ENCODE measurements at regions not wholly inside any gene's neighbourhood (a gene's known extent, or its start where the extent isn't known, plus 50 kb on each side); places are given as distances from the start of the nearest gene placed in this dataset.
A peak's percentile ranks its signal among the peaks of the same experiment; 100 is the strongest.

GRCh38 chr6:137699031-137699683 lies 167.9 kb upstream of the TNFAIP3 start:
- no peaks in the 10 kb centered on the region for H3K36me3 ChIP-seq (replicated peaks; ENCODE audit: insufficient read depth, low read length)
- H3K27ac ChIP-seq (ENCODE audit: low read length), result peak overlapping the region; percentile 67
- DNase-seq, result no peak
- H3K4me1 ChIP-seq (ENCODE audit: low read length), result peaks cover 26% of the 10 kb centered on the region
- no peak for TF ChIP-seq EZH2 (optimal IDR thresholded peaks at IDR 0.05; ENCODE audit: low read depth, low read length)
- TF ChIP-seq EZH2phosphoT487 (IDR thresholded peaks at IDR 0.05; ENCODE audit: low read length), result no peak
- TF ChIP-seq, protein P1, sequence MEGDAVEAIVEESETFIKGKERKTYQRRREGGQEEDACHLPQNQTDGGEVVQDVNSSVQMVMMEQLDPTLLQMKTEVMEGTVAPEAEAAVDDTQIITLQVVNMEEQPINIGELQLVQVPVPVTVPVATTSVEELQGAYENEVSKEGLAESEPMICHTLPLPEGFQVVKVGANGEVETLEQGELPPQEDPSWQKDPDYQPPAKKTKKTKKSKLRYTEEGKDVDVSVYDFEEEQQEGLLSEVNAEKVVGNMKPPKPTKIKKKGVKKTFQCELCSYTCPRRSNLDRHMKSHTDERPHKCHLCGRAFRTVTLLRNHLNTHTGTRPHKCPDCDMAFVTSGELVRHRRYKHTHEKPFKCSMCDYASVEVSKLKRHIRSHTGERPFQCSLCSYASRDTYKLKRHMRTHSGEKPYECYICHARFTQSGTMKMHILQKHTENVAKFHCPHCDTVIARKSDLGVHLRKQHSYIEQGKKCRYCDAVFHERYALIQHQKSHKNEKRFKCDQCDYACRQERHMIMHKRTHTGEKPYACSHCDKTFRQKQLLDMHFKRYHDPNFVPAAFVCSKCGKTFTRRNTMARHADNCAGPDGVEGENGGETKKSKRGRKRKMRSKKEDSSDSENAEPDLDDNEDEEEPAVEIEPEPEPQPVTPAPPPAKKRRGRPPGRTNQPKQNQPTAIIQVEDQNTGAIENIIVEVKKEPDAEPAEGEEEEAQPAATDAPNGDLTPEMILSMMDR (IDR thresholded peaks at IDR 0.05; ENCODE audit: low read length), result no peak
- no peaks in the 10 kb centered on the region for H3K9me3 ChIP-seq (replicated peaks; ENCODE audit: insufficient read depth, low read length)
- H3K9me2 ChIP-seq (replicated peaks; ENCODE audit: insufficient read depth, low read length), result no peaks in the 10 kb centered on the region
- H3K27me3 ChIP-seq (replicated peaks; ENCODE audit: insufficient read depth, low read length), result no peaks in the 10 kb centered on the region
- peak overlapping the region; percentile 39 for H3K4me2 ChIP-seq (ENCODE audit: low read depth, low read length)
- 0 out of 2 replicates have a peak overlapping the region, but pooled peaks have one; percentile 6 for H3K4me3 ChIP-seq (ENCODE audit: low read length)
- no peaks in the 10 kb centered on the region for H3K79me2 ChIP-seq (ENCODE audit: low read length)
- H4K20me1 ChIP-seq (ENCODE audit: insufficient read depth, low read length), result no peaks in the 10 kb centered on the region
- H3K9ac ChIP-seq (ENCODE audit: low read length), result peak overlapping the region; percentile 31; the same call in 1 of the 2 replicates
- peaks cover 14% of the 10 kb centered on the region for H3F3A ChIP-seq (ENCODE audit: insufficient read depth, low read length)
- H2AFZ ChIP-seq (ENCODE audit: low read length), result peak overlapping the region; percentile 60

GRCh38 chr6:137700161-137700560 lies 166.9 kb upstream of the TNFAIP3 start:
- Histone ChIP-seq H3K4me1 (ENCODE audit: low read length) (peaks cover 34% of the 10 kb centered on the region), H3K36me3 (replicated peaks; ENCODE audit: insufficient read depth, low read length) (no peaks in the 10 kb centered on the region), H2AFZ (ENCODE audit: low read length) (no peak overlapping the region), H3K9me2 (replicated peaks; ENCODE audit: insufficient read depth, low read length) (no peaks in the 10 kb centered on the region), H3K27ac (ENCODE audit: low read length) (no peak overlapping the region; the same call in 1 of the 2 replicates), H3K27me3 (replicated peaks; ENCODE audit: insufficient read depth, low read length) (no peaks in the 10 kb centered on the region), H3K79me2 (ENCODE audit: low read length) (no peaks in the 10 kb centered on the region), H3K9ac (ENCODE audit: low read length) (no peak overlapping the region), H4K20me1 (ENCODE audit: insufficient read depth, low read length) (no peaks in the 10 kb centered on the region), H3K4me3 (ENCODE audit: low read length) (no peak overlapping the region), H3K4me2 (ENCODE audit: low read depth, low read length) (no peak overlapping the region), H3F3A (ENCODE audit: insufficient read depth, low read length) (peaks cover 14% of the 10 kb centered on the region), H3K9me3 (replicated peaks; ENCODE audit: insufficient read depth, low read length) (no peaks in the 10 kb centered on the region)
- DNase-seq, result no peak
- TF ChIP-seq EZH2phosphoT487 (IDR thresholded peaks at IDR 0.05; ENCODE audit: low read length) (no peak), EZH2 (optimal IDR thresholded peaks at IDR 0.05; ENCODE audit: low read depth, low read length) (no peak)
- TF ChIP-seq, protein P1 (IDR thresholded peaks at IDR 0.05; ENCODE audit: low read length), result no peak

GRCh38 chr6:137700751-137701477 lies 166.1 kb upstream of the TNFAIP3 start:
- Histone ChIP-seq H2AFZ (ENCODE audit: low read length) (no peak overlapping the region), H3K4me2 (ENCODE audit: low read depth, low read length) (no peak overlapping the region), H3K79me2 (ENCODE audit: low read length) (no peaks in the 10 kb centered on the region), H3K36me3 (replicated peaks; ENCODE audit: insufficient read depth, low read length) (no peaks in the 10 kb centered on the region), H4K20me1 (ENCODE audit: insufficient read depth, low read length) (no peaks in the 10 kb centered on the region), H3K9me3 (replicated peaks; ENCODE audit: insufficient read depth, low read length) (no peaks in the 10 kb centered on the region), H3F3A (ENCODE audit: insufficient read depth, low read length) (peaks cover 14% of the 10 kb centered on the region), H3K9ac (ENCODE audit: low read length) (no peak overlapping the region), H3K27me3 (replicated peaks; ENCODE audit: insufficient read depth, low read length) (no peaks in the 10 kb centered on the region), H3K4me3 (ENCODE audit: low read length) (no peak overlapping the region), H3K27ac (ENCODE audit: low read length) (no peak overlapping the region), H3K9me2 (replicated peaks; ENCODE audit: insufficient read depth, low read length) (no peaks in the 10 kb centered on the region), H3K4me1 (ENCODE audit: low read length) (peaks cover 40% of the 10 kb centered on the region)
- TF ChIP-seq, protein P1 (IDR thresholded peaks at IDR 0.05; ENCODE audit: low read length), result no peak
- TF ChIP-seq EZH2 (optimal IDR thresholded peaks at IDR 0.05; ENCODE audit: low read depth, low read length), result no peak
- no peak for TF ChIP-seq EZH2phosphoT487 (IDR thresholded peaks at IDR 0.05; ENCODE audit: low read length)
- DNase-seq, result no peak
